ENCODE measurements at regions not wholly inside any gene's neighbourhood (a gene's known extent, or its start where the extent isn't known, plus 50 kb on each side); places are given as distances from the start of the nearest gene placed in this dataset.

- no peak overlapping the region for H3K4me3 ChIP-seq (ENCODE audit: low read depth, low read length)
- no peak for TF ChIP-seq CTCF (IDR thresholded peaks at IDR 0.05; ENCODE audit: insufficient read depth, low read depth, low read length)
- DNase-seq (ENCODE audit: low read depth): peak; percentile 39
Measured at GRCh38 chr5:125059255-125060002, 313.0 kb upstream of the ZNF608 start.

- H3K4me3 ChIP-seq (ENCODE audit: low read depth, low read length): no peak overlapping the region
- TF ChIP-seq CTCF (IDR thresholded peaks at IDR 0.05; ENCODE audit: insufficient read depth, low read depth, low read length): no peak
- DNase-seq (ENCODE audit: low read depth): no peak
Measured at GRCh38 chr5:125061726-125062125, 315.3 kb upstream of the ZNF608 start.

- DNase-seq (ENCODE audit: low read depth): no peak
Measured at GRCh38 chr5:125064621-125065438, 318.4 kb upstream of the ZNF608 start.

GRCh38 chr5:125065741-125066140, 319.3 kb upstream of the ZNF608 start:
- DNase-seq (ENCODE audit: low read depth): peak; percentile 33
- no peak overlapping the region for H3K4me3 ChIP-seq (ENCODE audit: low read depth, low read length)
- no peak for TF ChIP-seq CTCF (IDR thresholded peaks at IDR 0.05; ENCODE audit: insufficient read depth, low read depth, low read length)

More at GRCh38 chr5:125064621-125065438, 318.4 kb upstream of the ZNF608 start:
- no peak for TF ChIP-seq CTCF (IDR thresholded peaks at IDR 0.05; ENCODE audit: insufficient read depth, low read depth, low read length)
- H3K4me3 ChIP-seq (ENCODE audit: low read depth, low read length): no peak overlapping the region

GRCh38 chr5:125070961-125071360, 324.5 kb upstream of the ZNF608 start:
- no peak for TF ChIP-seq CTCF (IDR thresholded peaks at IDR 0.05; ENCODE audit: insufficient read depth, low read depth, low read length)
- H3K4me3 ChIP-seq (ENCODE audit: low read depth, low read length): no peak overlapping the region

GRCh38 chr5:125073090-125073489, 326.7 kb upstream of the ZNF608 start:
- DNase-seq (ENCODE audit: low read depth): no peak
- no peak overlapping the region for H3K4me3 ChIP-seq (ENCODE audit: low read depth, low read length)
- no peak for TF ChIP-seq CTCF (IDR thresholded peaks at IDR 0.05; ENCODE audit: insufficient read depth, low read depth, low read length)

More at GRCh38 chr5:125070961-125071360, 324.5 kb upstream of the ZNF608 start:
- no peak for DNase-seq (ENCODE audit: low read depth)

Data from fibroblast of villous mesenchyme (primary cell).